HEK293 (cell line): ENCODE measurements at regions not wholly inside any gene's neighbourhood (a gene's known extent, or its start where the extent isn't known, plus 50 kb on each side); places are given as distances from the start of the nearest gene placed in this dataset.

Experiments used
- CTCF ChIA-PET: fragments of 350-600 bp; formaldehyde crosslinking; extraction: SDS; loops from one replicate; lab custom pipeline; 2021; ENCODE audit warnings: antibody characterized with exemption; lab: Yijun Ruan, JAX
- POLR2A ChIA-PET: fragments of 300-600 bp; formaldehyde crosslinking; extraction: SDS; loops from one replicate; lab custom pipeline; 2020; ENCODE audit warnings: antibody characterized with exemption, inconsistent platforms; lab: Yijun Ruan, JAX
- H3K27ac ChIP-seq: fragments of 200-500 bp; sonication (Bioruptor generic); 2 replicates; pipeline ENCODE4 v1.5.1; 2014; ENCODE audit warnings: low read depth, low read length, control low read depth, inconsistent platforms; ENCODE audit errors: extremely low read depth
- H3K36me3 ChIP-seq, 2 experiments: fragments of 200-500 bp in 1 of 2; sonication (Bioruptor generic) in 1 of 2; 1 replicate in 1 of 2; 2 replicates in 1 of 2; pipeline ENCODE4 v1.5.1; 2014 to 2017; ENCODE audit warnings: inconsistent platforms in 2 of 2, low read length in 2 of 2; ENCODE audit not compliant: control insufficient read depth in 2 of 2, insufficient read depth in 1 of 2
- H3K4me1 ChIP-seq: fragments of 200-500 bp; sonication (Bioruptor generic); 2 replicates; pipeline ENCODE4 v1.5.1; 2014; ENCODE audit warnings: mild to moderate bottlenecking, low read length, inconsistent platforms; ENCODE audit not compliant: control insufficient read depth, insufficient read depth
- H3K4me3 ChIP-seq: 2 replicates; pipeline ENCODE4 v1.5.1; 2011; ENCODE audit warnings: low read depth, mild to moderate bottlenecking, control low read depth, low read length, moderate library complexity
- H3K9me3 ChIP-seq: fragments of 200-500 bp; sonication (Bioruptor generic); 2 replicates; pipeline ENCODE4 v1.5.1; 2014; ENCODE audit warnings: low read depth, low read length, inconsistent platforms; ENCODE audit not compliant: control insufficient read depth, insufficient read depth
- AEBP2 ChIP-seq: fragments of 450-650 bp; formaldehyde crosslinking; IDR thresholded peaks from 2 replicates; pipeline ENCODE4 v1.5.1; 2016; ENCODE audit warnings: missing biosample characterization, missing genetic modification characterization, borderline replicate concordance
- ATF2 ChIP-seq: fragments of 450-650 bp; formaldehyde crosslinking; IDR thresholded peaks from 2 replicates; pipeline ENCODE4 v1.5.1; 2016; ENCODE audit warnings: missing biosample characterization, missing genetic modification characterization, low read depth
- KLF1 ChIP-seq: fragments of 450-650 bp; formaldehyde crosslinking; IDR thresholded peaks from 2 replicates; pipeline ENCODE4 v1.5.1; 2016; ENCODE audit warnings: missing biosample characterization, missing genetic modification characterization
- OSR2 ChIP-seq: fragments of 450-650 bp; formaldehyde crosslinking; IDR thresholded peaks from 2 replicates; pipeline ENCODE4 v1.5.1; 2016; ENCODE audit warnings: missing biosample characterization, missing genetic modification characterization
- SALL2 ChIP-seq: fragments of 450-650 bp; formaldehyde crosslinking; IDR thresholded peaks from 2 replicates; pipeline ENCODE4 v1.5.0; 2017; ENCODE audit warnings: missing biosample characterization, mild to moderate bottlenecking, missing genetic modification characterization, borderline replicate concordance
- ZBTB48 ChIP-seq: fragments of 450-650 bp; formaldehyde crosslinking; IDR thresholded peaks from 2 replicates; pipeline ENCODE4 v1.5.1; 2016; ENCODE audit warnings: missing biosample characterization, missing genetic modification characterization
- ZNF19 ChIP-seq: fragments of 450-650 bp; formaldehyde crosslinking; IDR thresholded peaks from 2 replicates; pipeline ENCODE4; 2016; ENCODE audit warnings: missing biosample characterization, missing genetic modification characterization, low read depth
- ZNF23 ChIP-seq: fragments of 450-650 bp; formaldehyde crosslinking; IDR thresholded peaks from 2 replicates; pipeline ENCODE4 v1.5.1; 2016; ENCODE audit warnings: missing biosample characterization, missing genetic modification characterization, borderline replicate concordance
- ZNF280D ChIP-seq: fragments of 450-650 bp; formaldehyde crosslinking; IDR thresholded peaks from 2 replicates; pipeline ENCODE4 v1.5.1; 2016; ENCODE audit warnings: missing biosample characterization, missing genetic modification characterization
- ZNF350 ChIP-seq: fragments of 450-650 bp; formaldehyde crosslinking; IDR thresholded peaks from 2 replicates; pipeline ENCODE4 v1.5.0; 2017; ENCODE audit warnings: missing biosample characterization, mild to moderate bottlenecking, missing genetic modification characterization
- ZNF394 ChIP-seq: fragments of 450-650 bp; formaldehyde crosslinking; IDR thresholded peaks from 2 replicates; pipeline ENCODE4 v1.5.1; 2016; ENCODE audit warnings: missing biosample characterization, missing genetic modification characterization, mild to moderate bottlenecking, moderate library complexity, borderline replicate concordance
- ZNF449 ChIP-seq: fragments of 450-650 bp; formaldehyde crosslinking; IDR thresholded peaks from 2 replicates; pipeline ENCODE4 v1.5.1; 2017; ENCODE audit warnings: missing biosample characterization, mild to moderate bottlenecking, missing genetic modification characterization, moderate library complexity
- ZNF518A ChIP-seq: fragments of 450-650 bp; formaldehyde crosslinking; conservative IDR thresholded peaks from 2 replicates; pipeline ENCODE4 v1.5.1; 2016; ENCODE audit warnings: low read depth, missing biosample characterization, missing genetic modification characterization
- ZNF621 ChIP-seq: fragments of 450-650 bp; formaldehyde crosslinking; IDR thresholded peaks from 2 replicates; pipeline ENCODE4 v1.5.1; 2017; ENCODE audit warnings: missing biosample characterization, missing genetic modification characterization
- ZNF664 ChIP-seq: fragments of 450-650 bp; formaldehyde crosslinking; IDR thresholded peaks from 2 replicates; pipeline ENCODE4 v1.5.1; 2016; ENCODE audit warnings: missing biosample characterization, missing genetic modification characterization
- ZNF768 ChIP-seq: fragments of 450-650 bp; formaldehyde crosslinking; IDR thresholded peaks from 2 replicates; pipeline ENCODE4 v1.5.1; 2018; ENCODE audit warnings: missing biosample characterization, mild to moderate bottlenecking, missing genetic modification characterization
- ZSCAN16 ChIP-seq: fragments of 450-650 bp; formaldehyde crosslinking; IDR thresholded peaks from 2 replicates; pipeline ENCODE4 v1.5.1; 2016; ENCODE audit warnings: missing biosample characterization, missing genetic modification characterization

GRCh38 chr6:19214231-19214630, 622.9 kb upstream of the ID4 start (continued):
- TF ChIP-seq ZNF280D (tag by site-specific recombination) (no peak), ZNF350 (tag by site-specific recombination) (no peak)

- Histone ChIP-seq H3K4me3 (no peak overlapping the region), H3K4me1 (no peaks in the 10 kb centered on the region), H3K9me3 (no peaks in the 10 kb centered on the region; the same call in 1 of the 2 replicates), H3K27ac (no peak overlapping the region)
- POLR2A ChIA-PET: no interaction called here
- TF ChIP-seq ZBTB48 (tag by site-specific recombination) (no peak), ZNF664 (tag by site-specific recombination) (no peak), KLF1 (no peak), ZSCAN16 (tag by site-specific recombination) (no peak), ZNF518A (no peak), ZNF621 (no peak), ZNF768 (no peak), SALL2 (tag by site-specific recombination) (no peak), ATF2 (no peak), ZNF394 (tag by site-specific recombination) (no peak), AEBP2 (no peak), ZNF23 (tag by site-specific recombination) (no peak), ZNF19 (tag by site-specific recombination) (no peak), ZNF449 (no peak), OSR2 (tag by site-specific recombination) (no peak)
- TF ChIP-seq, all 188 proteins: peak for 0
- no peaks in the 10 kb centered on the region for H3K36me3 ChIP-seq
- CTCF ChIA-PET: interaction anchor here (0.6 kb wide), 1 partner anchor 58 kb away, joined by 3 read pairs; no protein-coding TSS in a partner anchor
Measured at GRCh38 chr6:19219931-19220330, 617.2 kb upstream of the ID4 start.
